ENCODE measurements at regions not wholly inside any gene's neighbourhood (a gene's known extent, or its start where the extent isn't known, plus 50 kb on each side); places are given as distances from the start of the nearest gene placed in this dataset.
A peak's percentile ranks its signal among the peaks of the same experiment; 100 is the strongest.

GRCh38 chr16:85557971-85558657, 55.0 kb upstream of the GSE1 start (continued):
- TF ChIP-seq, protein P1, sequence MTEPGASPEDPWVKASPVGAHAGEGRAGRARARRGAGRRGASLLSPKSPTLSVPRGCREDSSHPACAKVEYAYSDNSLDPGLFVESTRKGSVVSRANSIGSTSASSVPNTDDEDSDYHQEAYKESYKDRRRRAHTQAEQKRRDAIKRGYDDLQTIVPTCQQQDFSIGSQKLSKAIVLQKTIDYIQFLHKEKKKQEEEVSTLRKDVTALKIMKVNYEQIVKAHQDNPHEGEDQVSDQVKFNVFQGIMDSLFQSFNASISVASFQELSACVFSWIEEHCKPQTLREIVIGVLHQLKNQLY (CRISPR knock-in tag; IDR thresholded peaks at IDR 0.05), result no peak
- TF ChIP-seq SMYD3 (CRISPR knock-in tag; IDR thresholded peaks at IDR 0.05), result no peak
- no peak for TF ChIP-seq ZNF256 (CRISPR knock-in tag; conservative IDR thresholded peaks at IDR 0.05)
- no peak for TF ChIP-seq HOXA3 (CRISPR knock-in tag; IDR thresholded peaks at IDR 0.05)
- TF ChIP-seq IKZF4 (CRISPR knock-in tag; IDR thresholded peaks at IDR 0.05; ENCODE audit: borderline replicate concordance, low read depth, not compliant biosample characterization), result no peak
- no peak for TF ChIP-seq ZNF12 (CRISPR knock-in tag; IDR thresholded peaks at IDR 0.05)
- no peak for TF ChIP-seq TAF15 (IDR thresholded peaks at IDR 0.05; ENCODE audit: low read depth, low read length, poor library complexity, severe bottlenecking)
- TF ChIP-seq, protein P2, sequence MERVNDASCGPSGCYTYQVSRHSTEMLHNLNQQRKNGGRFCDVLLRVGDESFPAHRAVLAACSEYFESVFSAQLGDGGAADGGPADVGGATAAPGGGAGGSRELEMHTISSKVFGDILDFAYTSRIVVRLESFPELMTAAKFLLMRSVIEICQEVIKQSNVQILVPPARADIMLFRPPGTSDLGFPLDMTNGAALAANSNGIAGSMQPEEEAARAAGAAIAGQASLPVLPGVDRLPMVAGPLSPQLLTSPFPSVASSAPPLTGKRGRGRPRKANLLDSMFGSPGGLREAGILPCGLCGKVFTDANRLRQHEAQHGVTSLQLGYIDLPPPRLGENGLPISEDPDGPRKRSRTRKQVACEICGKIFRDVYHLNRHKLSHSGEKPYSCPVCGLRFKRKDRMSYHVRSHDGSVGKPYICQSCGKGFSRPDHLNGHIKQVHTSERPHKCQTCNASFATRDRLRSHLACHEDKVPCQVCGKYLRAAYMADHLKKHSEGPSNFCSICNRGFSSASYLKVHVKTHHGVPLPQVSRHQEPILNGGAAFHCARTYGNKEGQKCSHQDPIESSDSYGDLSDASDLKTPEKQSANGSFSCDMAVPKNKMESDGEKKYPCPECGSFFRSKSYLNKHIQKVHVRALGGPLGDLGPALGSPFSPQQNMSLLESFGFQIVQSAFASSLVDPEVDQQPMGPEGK (CRISPR knock-in tag; IDR thresholded peaks at IDR 0.05), result 0 out of 2 replicates have a peak, but pooled peaks have one; percentile 32
- no peak for TF ChIP-seq MYNN (CRISPR knock-in tag; IDR thresholded peaks at IDR 0.05; ENCODE audit: low read depth)
- TF ChIP-seq, protein P3, sequence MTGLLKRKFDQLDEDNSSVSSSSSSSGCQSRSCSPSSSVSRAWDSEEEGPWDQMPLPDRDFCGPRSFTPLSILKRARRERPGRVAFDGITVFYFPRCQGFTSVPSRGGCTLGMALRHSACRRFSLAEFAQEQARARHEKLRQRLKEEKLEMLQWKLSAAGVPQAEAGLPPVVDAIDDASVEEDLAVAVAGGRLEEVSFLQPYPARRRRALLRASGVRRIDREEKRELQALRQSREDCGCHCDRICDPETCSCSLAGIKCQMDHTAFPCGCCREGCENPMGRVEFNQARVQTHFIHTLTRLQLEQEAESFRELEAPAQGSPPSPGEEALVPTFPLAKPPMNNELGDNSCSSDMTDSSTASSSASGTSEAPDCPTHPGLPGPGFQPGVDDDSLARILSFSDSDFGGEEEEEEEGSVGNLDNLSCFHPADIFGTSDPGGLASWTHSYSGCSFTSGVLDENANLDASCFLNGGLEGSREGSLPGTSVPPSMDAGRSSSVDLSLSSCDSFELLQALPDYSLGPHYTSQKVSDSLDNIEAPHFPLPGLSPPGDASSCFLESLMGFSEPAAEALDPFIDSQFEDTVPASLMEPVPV (CRISPR knock-in tag; IDR thresholded peaks at IDR 0.05), result no peak
- no peak for TF ChIP-seq ZNF329 (CRISPR knock-in tag; IDR thresholded peaks at IDR 0.05; ENCODE audit: low read depth)
- TF ChIP-seq SOX13 (IDR thresholded peaks at IDR 0.05), result no peak
- TF ChIP-seq SOX13 (CRISPR knock-in tag; conservative IDR thresholded peaks at IDR 0.05 in 1 of 2, IDR thresholded peaks at IDR 0.05 in 1 of 2), result no peak
- TF ChIP-seq ZNF589 (CRISPR knock-in tag; conservative IDR thresholded peaks at IDR 0.05), result no peak
- no peak for TF ChIP-seq DNMT3B (CRISPR knock-in tag; conservative IDR thresholded peaks at IDR 0.05)
- TF ChIP-seq ZIK1 (CRISPR knock-in tag; IDR thresholded peaks at IDR 0.05; ENCODE audit: borderline replicate concordance, low read depth), result no peak
- no peak for TF ChIP-seq MIER2 (CRISPR knock-in tag; IDR thresholded peaks at IDR 0.05)
- no peak for TF ChIP-seq GATAD2A (CRISPR knock-in tag; IDR thresholded peaks at IDR 0.05)
- no peak for TF ChIP-seq KDM4B (CRISPR knock-in tag; IDR thresholded peaks at IDR 0.05)
- TF ChIP-seq ZNF260 (CRISPR knock-in tag; IDR thresholded peaks at IDR 0.05; ENCODE audit: borderline replicate concordance, low read depth), result no peak
- TF ChIP-seq ELF3 (CRISPR knock-in tag; IDR thresholded peaks at IDR 0.05), result peak; percentile 33; the same call in 1 of the 2 replicates
- TF ChIP-seq ZBTB3 (CRISPR knock-in tag; IDR thresholded peaks at IDR 0.05; ENCODE audit: borderline replicate concordance, low read depth), result no peak
- TF ChIP-seq, protein P4, sequence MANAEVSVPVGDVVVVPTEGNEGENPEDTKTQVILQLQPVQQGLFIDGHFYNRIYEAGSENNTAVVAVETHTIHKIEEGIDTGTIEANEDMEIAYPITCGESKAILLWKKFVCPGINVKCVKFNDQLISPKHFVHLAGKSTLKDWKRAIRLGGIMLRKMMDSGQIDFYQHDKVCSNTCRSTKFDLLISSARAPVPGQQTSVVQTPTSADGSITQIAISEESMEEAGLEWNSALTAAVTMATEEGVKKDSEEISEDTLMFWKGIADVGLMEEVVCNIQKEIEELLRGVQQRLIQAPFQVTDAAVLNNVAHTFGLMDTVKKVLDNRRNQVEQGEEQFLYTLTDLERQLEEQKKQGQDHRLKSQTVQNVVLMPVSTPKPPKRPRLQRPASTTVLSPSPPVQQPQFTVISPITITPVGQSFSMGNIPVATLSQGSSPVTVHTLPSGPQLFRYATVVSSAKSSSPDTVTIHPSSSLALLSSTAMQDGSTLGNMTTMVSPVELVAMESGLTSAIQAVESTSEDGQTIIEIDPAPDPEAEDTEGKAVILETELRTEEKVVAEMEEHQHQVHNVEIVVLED (CRISPR knock-in tag; IDR thresholded peaks at IDR 0.05; ENCODE audit: borderline replicate concordance), result no peak
- TF ChIP-seq ZNF441 (CRISPR knock-in tag; IDR thresholded peaks at IDR 0.05; ENCODE audit: borderline replicate concordance), result no peak
- no peak for TF ChIP-seq ZNF703 (CRISPR knock-in tag; IDR thresholded peaks at IDR 0.05; ENCODE audit: borderline replicate concordance)
- no peak for TF ChIP-seq ZNF10 (CRISPR knock-in tag; IDR thresholded peaks at IDR 0.05; ENCODE audit: borderline replicate concordance, low read depth)
